Hepatocyte (in vitro differentiated cells): ENCODE measurements at regions not wholly inside any gene's neighbourhood (a gene's known extent, or its start where the extent isn't known, plus 50 kb on each side); places are given as distances from the start of the nearest gene placed in this dataset.

ENCODE experiments used
- DNase-seq: peaks from one replicate; pipeline ENCODE4 v3.0.0-alpha.2; 2016; ENCODE audit warnings: low spot score
- H2AFZ ChIP-seq: fragments of 200-600 bp; sonication (generic); 2 replicates; pipeline ENCODE4 v1.6.0; 2016; ENCODE audit warnings: antibody characterized with exemption, mild to moderate bottlenecking
- H3K27ac ChIP-seq: fragments of 200-600 bp; sonication (generic); 2 replicates; pipeline ENCODE4 v1.5.1; 2016; ENCODE audit warnings: mild to moderate bottlenecking
- H3K27me3 ChIP-seq: fragments of 200-600 bp; sonication (generic); 2 replicates; pipeline ENCODE4 v1.6.1; 2016
- H3K36me3 ChIP-seq: fragments of 200-600 bp; sonication (generic); replicated peaks from 2 replicates; pipeline ENCODE4 v1.5.1; 2016; ENCODE audit warnings: low read depth; ENCODE audit not compliant: insufficient read depth
- H3K4me1 ChIP-seq: fragments of 200-600 bp; sonication (generic); 2 replicates; pipeline ENCODE4 v1.5.1; 2016; ENCODE audit warnings: mild to moderate bottlenecking, moderate library complexity; ENCODE audit not compliant: insufficient read depth
- H3K4me2 ChIP-seq: fragments of 200-600 bp; sonication (generic); 2 replicates; pipeline ENCODE4 v1.6.0; 2016
- H3K4me3 ChIP-seq: fragments of 200-600 bp; sonication (generic); 2 replicates; pipeline ENCODE4 v1.5.1; 2016; ENCODE audit warnings: mild to moderate bottlenecking
- H3K79me2 ChIP-seq: fragments of 200-600 bp; sonication (generic); 2 replicates; pipeline ENCODE4 v1.6.0; 2017; ENCODE audit warnings: mild to moderate bottlenecking
- H3K9me2 ChIP-seq: fragments of 200-600 bp; sonication (generic); replicated peaks from 2 replicates; pipeline ENCODE4 v1.6.0; 2017; ENCODE audit warnings: mild to moderate bottlenecking; ENCODE audit not compliant: insufficient read depth
- H3K9me3 ChIP-seq: fragments of 200-600 bp; sonication (generic); 2 replicates; pipeline ENCODE4 v1.5.1; 2016; ENCODE audit warnings: low read depth, mild to moderate bottlenecking
- H4K20me1 ChIP-seq: fragments of 200-600 bp; sonication (generic); 2 replicates; pipeline ENCODE4 v1.6.0; 2016; ENCODE audit warnings: mild to moderate bottlenecking; ENCODE audit not compliant: insufficient read depth, poor library complexity, severe bottlenecking
- EZH2 ChIP-seq: fragments of 200-600 bp; sonication (generic); IDR thresholded peaks from 2 replicates; pipeline ENCODE4 v1.6.1; 2016; ENCODE audit warnings: antibody characterized with exemption, mild to moderate bottlenecking, borderline replicate concordance
- EZH2phosphoT487 ChIP-seq: fragments of 200-600 bp; sonication (generic); IDR thresholded peaks from one replicate; pipeline ENCODE4 v1.6.1; 2018; ENCODE audit warnings: antibody characterized with exemption, mild to moderate bottlenecking, low read depth, moderate library complexity; ENCODE audit not compliant: unreplicated experiment, severe bottlenecking
- WGBS: methylation state at CpG from one replicate; pipeline ENCODE4 v1.1.6; 2016; ENCODE audit warnings: low lambda C conversion rate; ENCODE audit errors: missing lambda C conversion rate; 5-methylcytosine and 5-hydroxymethylcytosine counted together
- TF ChIP-seq, protein P1 (sequence below): fragments of 200-600 bp; sonication (generic); IDR thresholded peaks from 2 replicates; pipeline ENCODE4 v1.5.1; 2016; ENCODE audit warnings: antibody characterized with exemption, mild to moderate bottlenecking; ENCODE audit not compliant: poor library complexity

DNA sequence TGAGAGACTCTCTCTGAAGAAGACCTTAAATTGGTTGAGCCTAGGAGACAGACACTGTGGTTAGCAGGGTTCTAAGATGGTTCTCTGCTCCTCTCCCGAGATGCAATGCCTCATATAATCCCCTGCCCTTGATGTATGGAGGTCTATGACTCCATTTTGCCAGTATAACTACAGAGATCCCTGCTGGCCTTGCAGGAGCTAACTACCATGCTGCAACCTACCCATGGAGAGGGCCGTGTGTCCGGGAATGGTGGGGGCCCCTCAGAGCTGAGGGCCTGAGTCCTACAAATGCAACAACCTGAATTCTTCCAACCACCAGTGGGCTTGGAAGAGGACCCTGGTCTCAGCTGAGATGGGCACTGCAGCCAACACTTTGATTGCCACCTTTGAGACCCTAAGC, 388.0 kb downstream of the SETD4 start:
- WGBS: 90% methylated on average over 3 of the region's 3 CpGs

DNA sequence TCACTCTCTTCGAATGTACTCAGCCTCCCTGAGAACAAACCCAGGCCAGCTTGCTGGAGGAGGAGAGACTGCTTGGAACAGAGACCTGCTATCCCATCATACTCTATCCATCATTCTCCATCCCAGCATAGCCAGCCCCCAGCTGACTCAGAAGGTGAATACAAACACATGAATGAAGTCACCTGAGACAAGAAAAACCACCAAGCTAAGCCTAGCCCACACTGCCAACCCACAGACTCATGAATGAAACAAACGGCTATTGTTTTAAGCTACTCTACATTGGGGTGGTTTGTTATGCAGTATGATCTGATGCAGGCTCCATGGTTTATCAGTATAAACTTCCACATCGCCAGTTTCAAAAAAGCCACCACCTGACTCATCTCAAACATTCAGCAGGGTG, 395.6 kb downstream of the SETD4 start:
- no peaks in the 10 kb centered on the region for H3K36me3 ChIP-seq
- TF ChIP-seq, protein P1, sequence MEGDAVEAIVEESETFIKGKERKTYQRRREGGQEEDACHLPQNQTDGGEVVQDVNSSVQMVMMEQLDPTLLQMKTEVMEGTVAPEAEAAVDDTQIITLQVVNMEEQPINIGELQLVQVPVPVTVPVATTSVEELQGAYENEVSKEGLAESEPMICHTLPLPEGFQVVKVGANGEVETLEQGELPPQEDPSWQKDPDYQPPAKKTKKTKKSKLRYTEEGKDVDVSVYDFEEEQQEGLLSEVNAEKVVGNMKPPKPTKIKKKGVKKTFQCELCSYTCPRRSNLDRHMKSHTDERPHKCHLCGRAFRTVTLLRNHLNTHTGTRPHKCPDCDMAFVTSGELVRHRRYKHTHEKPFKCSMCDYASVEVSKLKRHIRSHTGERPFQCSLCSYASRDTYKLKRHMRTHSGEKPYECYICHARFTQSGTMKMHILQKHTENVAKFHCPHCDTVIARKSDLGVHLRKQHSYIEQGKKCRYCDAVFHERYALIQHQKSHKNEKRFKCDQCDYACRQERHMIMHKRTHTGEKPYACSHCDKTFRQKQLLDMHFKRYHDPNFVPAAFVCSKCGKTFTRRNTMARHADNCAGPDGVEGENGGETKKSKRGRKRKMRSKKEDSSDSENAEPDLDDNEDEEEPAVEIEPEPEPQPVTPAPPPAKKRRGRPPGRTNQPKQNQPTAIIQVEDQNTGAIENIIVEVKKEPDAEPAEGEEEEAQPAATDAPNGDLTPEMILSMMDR: no peak
- TF ChIP-seq EZH2phosphoT487 (no peak), EZH2 (no peak)
- DNase-seq: no peak
- H3K4me1 ChIP-seq: no peaks in the 10 kb centered on the region
- H3K4me3 ChIP-seq: no peak overlapping the region
- WGBS: 87% methylated on average over 3 of the region's 3 CpGs
- no peaks in the 10 kb centered on the region for H3K9me3 ChIP-seq
- H3K9me2 ChIP-seq: no peaks in the 10 kb centered on the region
- no peaks in the 10 kb centered on the region for H3K27me3 ChIP-seq
- H3K27ac ChIP-seq: no peak overlapping the region
- H2AFZ ChIP-seq: no peak overlapping the region
- H3K79me2 ChIP-seq: no peaks in the 10 kb centered on the region
- H3K4me2 ChIP-seq: no peak overlapping the region
- no peaks in the 10 kb centered on the region for H4K20me1 ChIP-seq

More for the DNA sequence above, 388.0 kb downstream of the SETD4 start:
- no peak overlapping the region for H3K4me2 ChIP-seq
- H3K27me3 ChIP-seq: no peaks in the 10 kb centered on the region
- H4K20me1 ChIP-seq: no peaks in the 10 kb centered on the region
- H3K9me3 ChIP-seq: no peaks in the 10 kb centered on the region
- H3K4me1 ChIP-seq: no peaks in the 10 kb centered on the region
- no peak overlapping the region for H2AFZ ChIP-seq
- no peak overlapping the region for H3K4me3 ChIP-seq
- no peaks in the 10 kb centered on the region for H3K79me2 ChIP-seq
- TF ChIP-seq EZH2: no peak
- TF ChIP-seq EZH2phosphoT487: no peak
- TF ChIP-seq, protein P1: no peak
- H3K9me2 ChIP-seq: no peaks in the 10 kb centered on the region
- DNase-seq: no peak
- no peak overlapping the region for H3K27ac ChIP-seq
- no peaks in the 10 kb centered on the region for H3K36me3 ChIP-seq

DNA sequence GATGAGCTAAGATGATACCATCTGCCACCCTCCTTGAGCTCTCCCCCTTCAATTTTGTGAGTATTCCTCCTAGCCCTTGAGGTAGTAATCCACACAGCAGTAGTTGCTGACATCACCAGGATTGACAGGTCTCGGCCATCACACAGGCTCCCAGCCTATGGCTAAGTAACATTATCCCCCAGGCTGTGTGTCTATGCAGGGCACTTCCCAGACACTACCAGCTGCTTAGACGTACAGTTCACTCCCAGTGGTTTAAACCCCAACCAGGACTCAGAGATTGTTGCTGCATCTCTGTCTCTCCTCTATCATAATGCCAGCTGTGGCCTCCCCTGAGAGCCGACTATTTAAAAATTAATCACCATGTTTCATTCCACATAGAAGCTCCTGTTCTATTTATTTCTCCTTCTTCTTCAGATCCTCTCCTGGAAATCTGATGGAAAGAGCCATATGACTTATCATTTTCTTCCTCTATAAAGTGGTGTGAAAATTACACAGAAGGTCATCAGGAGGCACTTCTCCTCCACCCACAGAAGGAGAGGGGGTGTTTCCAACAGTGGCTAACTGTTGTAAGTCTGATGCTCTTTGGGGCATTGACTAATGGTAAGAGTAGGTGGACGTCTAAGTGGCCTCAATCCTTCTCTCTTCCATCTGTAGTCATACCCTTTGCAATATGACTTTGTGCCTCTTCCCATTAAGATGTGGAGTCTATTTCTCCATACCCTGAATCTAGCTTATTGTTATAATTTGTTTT, 396.3 kb downstream of the SETD4 start:
- Histone ChIP-seq H3K27me3 (no peaks in the 10 kb centered on the region), H3K9me2 (no peaks in the 10 kb centered on the region), H3K79me2 (no peaks in the 10 kb centered on the region), H3K4me3 (no peak overlapping the region), H3K4me1 (no peaks in the 10 kb centered on the region), H2AFZ (no peak overlapping the region), H4K20me1 (no peaks in the 10 kb centered on the region), H3K27ac (no peak overlapping the region), H3K36me3 (no peaks in the 10 kb centered on the region), H3K4me2 (no peak overlapping the region), H3K9me3 (no peaks in the 10 kb centered on the region)
- 78% methylated on average over 4 of the region's 4 CpGs for WGBS
- no peak for TF ChIP-seq EZH2
- TF ChIP-seq, protein P1: no peak
- TF ChIP-seq EZH2phosphoT487: no peak
- no peak for DNase-seq
